HCT116 (cell line): ENCODE measurements at regions not wholly inside any gene's neighbourhood (a gene's known extent, or its start where the extent isn't known, plus 50 kb on each side); places are given as distances from the start of the nearest gene placed in this dataset.

Experiments used
- ATAC-seq: fragments of 200-7000 bp; cut with Tn5 transposase; 2 replicates; pipeline ENCODE4 v1.9.1; 2020; ENCODE audit warnings: mild to moderate bottlenecking, moderate library complexity
- BruUV-seq: library from RNA; stranded (reverse); fragments of 400-500 nt; replicated peaks from 2 replicates; lab custom pipeline; 2021; lab: Mats Ljungman, UMichigan
- CTCF ChIA-PET: fragments of 300-600 bp; sonication (Branson Sonifier 250); formaldehyde crosslinking; loops from one replicate; lab custom pipeline; 2021; ENCODE audit warnings: antibody characterized with exemption; lab: Charles Lee
- POLR2A ChIA-PET: fragments of 300-600, 350-600 bp; sonication (Branson Sonifier 250); formaldehyde crosslinking; loops from one replicate; lab custom pipeline; 2021; ENCODE audit warnings: antibody characterized with exemption; lab: Charles Lee
- RAD21 ChIA-PET, 2 experiments: fragments of 300-600 bp; sonication (Branson Sonifier 250); formaldehyde crosslinking; loops; one replicate each; lab custom pipeline; 2023; ENCODE audit warnings: low total read pairs in 2 of 2; ENCODE audit not compliant: uncharacterized antibody in 2 of 2, unreplicated experiment in 2 of 2, low non-redundant PET in 1 of 2; lab: Charles Lee
- DNase-seq: peaks from one replicate; pipeline ENCODE4 v3.0.0-alpha.2; 2010; ENCODE audit warnings: low read depth, low spot score
- H2AFZ ChIP-seq: fragments of 200-600 bp; shearing (Covaris generic), sonication (generic); 2 replicates; pipeline ENCODE4 v1.6.1; 2017; ENCODE audit warnings: low read depth, mixed run types, mixed read lengths, antibody characterized with exemption, low read length; ENCODE audit not compliant: poor library complexity, severe bottlenecking
- H3K27ac ChIP-seq: 2 replicates; pipeline ENCODE4 v1.5.1; 2012; ENCODE audit warnings: low read depth, low read length
- H3K27me3 ChIP-seq: fragments of 200-600 bp; sonication (generic); 2 replicates; pipeline ENCODE4 v1.6.1; 2016; ENCODE audit warnings: mixed run types, low read length, mixed read lengths; ENCODE audit not compliant: insufficient read depth
- H3K36me3 ChIP-seq, 2 experiments: fragments of 200-500 bp in 1 of 2; fragments of 200-600 bp in 1 of 2; sonication (Bioruptor generic) in 1 of 2; sonication (generic) in 1 of 2; 2 replicates each; pipeline versions ENCODE4 v1.5.1 to v1.6.1; 2014 to 2016; ENCODE audit warnings: low read length in 2 of 2, inconsistent platforms in 1 of 2, mixed read lengths in 1 of 2, mixed run types in 1 of 2; ENCODE audit not compliant: insufficient read depth in 2 of 2, control insufficient read depth in 1 of 2
- H3K4me1 ChIP-seq, 2 experiments: fragments of 200-600 bp in 1 of 2; sonication (generic) in 1 of 2; 2 replicates each; pipeline versions ENCODE4 v1.5.1 to v1.6.1; 2012 to 2017; ENCODE audit warnings: low read length in 2 of 2, inconsistent platforms in 1 of 2, mild to moderate bottlenecking in 1 of 2, mixed read lengths in 1 of 2, mixed run types in 1 of 2, moderate library complexity in 1 of 2; ENCODE audit not compliant: insufficient read depth in 2 of 2, control insufficient read depth in 1 of 2
- H3K4me2 ChIP-seq: fragments of 200-600 bp; sonication (generic); 2 replicates; pipeline ENCODE4 v1.6.1; 2017; ENCODE audit warnings: mixed run types, low read length, mixed read lengths
- H3K4me3 ChIP-seq, 2 experiments: fragments of 200-600 bp in 1 of 2; sonication (generic) in 1 of 2; replicated peaks in 1 of 2; 2 replicates each; pipeline ENCODE4 v1.5.1; 2011 to 2016; ENCODE audit warnings: low read length in 2 of 2, control low read depth in 1 of 2, low read depth in 1 of 2, mild to moderate bottlenecking in 1 of 2, mixed read lengths in 1 of 2, mixed run types in 1 of 2
- H3K79me2 ChIP-seq: fragments of 200-600 bp; sonication (generic); 2 replicates; pipeline ENCODE4 v1.6.1; 2017; ENCODE audit warnings: mild to moderate bottlenecking, mixed run types, low read length, moderate library complexity, mixed read lengths; ENCODE audit not compliant: insufficient read depth
- H3K9ac ChIP-seq: fragments of 200-600 bp; sonication (generic); 2 replicates; pipeline ENCODE4 v1.6.1; 2016; ENCODE audit warnings: low read length, mixed read lengths
- H3K9me2 ChIP-seq: fragments of 200-600 bp; sonication (generic), shearing (Covaris generic); 2 replicates; pipeline ENCODE4 v1.6.1; 2017; ENCODE audit warnings: mixed run types, mild to moderate bottlenecking, moderate library complexity; ENCODE audit not compliant: insufficient read depth
- H3K9me3 ChIP-seq, 2 experiments: fragments of 200-500 bp in 1 of 2; fragments of 200-600 bp in 1 of 2; sonication (Bioruptor generic) in 1 of 2; sonication (generic) in 1 of 2; 2 replicates each; pipeline ENCODE4 v1.6.1; 2014 to 2017; ENCODE audit warnings: low read length in 2 of 2, mixed read lengths in 2 of 2, inconsistent platforms in 1 of 2, low read depth in 1 of 2, mild to moderate bottlenecking in 1 of 2, mixed run types in 1 of 2, moderate library complexity in 1 of 2; ENCODE audit not compliant: control insufficient read depth in 1 of 2, insufficient read depth in 1 of 2
- H4K20me1 ChIP-seq: fragments of 200-600 bp; sonication (generic), shearing (Covaris generic); 2 replicates; pipeline ENCODE4 v1.6.1; 2017; ENCODE audit warnings: mixed run types, mild to moderate bottlenecking, moderate library complexity; ENCODE audit not compliant: insufficient read depth
- ATF3 ChIP-seq: IDR thresholded peaks from 2 replicates; pipeline ENCODE4 v1.6.1; 2012
- CBX3 ChIP-seq: IDR thresholded peaks from 2 replicates; pipeline ENCODE4 v1.6.1; 2012; ENCODE audit warnings: low read depth
- CTCF ChIP-seq, 3 experiments: fragments of 200-600 bp in 1 of 3; sonication (generic) in 1 of 3; IDR thresholded peaks in 2 of 3; conservative IDR thresholded peaks in 1 of 3; 2 replicates each; pipeline ENCODE4 v1.5.1; 2012 to 2017; ENCODE audit warnings: low read depth in 2 of 3, low read length in 2 of 3, antibody characterized with exemption in 1 of 3, borderline replicate concordance in 1 of 3, control low read depth in 1 of 3, mild to moderate bottlenecking in 1 of 3, mixed read lengths in 1 of 3, mixed run types in 1 of 3, moderate library complexity in 1 of 3; ENCODE audit not compliant: insufficient read depth in 1 of 3
- EGR1 ChIP-seq: IDR thresholded peaks from 2 replicates; pipeline ENCODE4 v1.6.1; 2012; ENCODE audit warnings: low read depth
- ELF1 ChIP-seq: IDR thresholded peaks from 2 replicates; pipeline ENCODE4 v1.6.1; 2012; ENCODE audit warnings: low read depth, borderline replicate concordance
- EZH2 ChIP-seq: fragments of 200-600 bp; sonication (generic); IDR thresholded peaks from 2 replicates; pipeline ENCODE4 v1.6.1; 2017; ENCODE audit warnings: antibody characterized with exemption, mixed run types
- EZH2phosphoT487 ChIP-seq: fragments of 200-600 bp; IDR thresholded peaks from 2 replicates; pipeline ENCODE4 v1.6.1; 2018; ENCODE audit warnings: antibody characterized with exemption, borderline replicate concordance
- FOSL1 ChIP-seq: IDR thresholded peaks from 2 replicates; pipeline ENCODE4 v1.6.1; 2012; ENCODE audit warnings: low read depth
- MAX ChIP-seq: IDR thresholded peaks from 2 replicates; pipeline ENCODE4 v1.6.1; 2012
- RAD21 ChIP-seq: IDR thresholded peaks from 2 replicates; pipeline ENCODE4 v1.6.1; 2012; ENCODE audit warnings: low read depth, mild to moderate bottlenecking
- REST ChIP-seq: IDR thresholded peaks from 2 replicates; pipeline ENCODE4 v1.6.1; 2012; ENCODE audit warnings: low read depth
- TCF7L2 ChIP-seq: IDR thresholded peaks from 2 replicates; pipeline ENCODE4 v1.7.0; 2011; ENCODE audit warnings: borderline replicate concordance, inconsistent platforms; ENCODE audit not compliant: insufficient read depth, insufficient read length; ENCODE audit errors: extremely low read depth
- YY1 ChIP-seq: IDR thresholded peaks from 2 replicates; pipeline ENCODE4 v1.6.1; 2011; ENCODE audit warnings: low read length, low read depth, moderate library complexity, mild to moderate bottlenecking; ENCODE audit not compliant: insufficient replicate concordance; ENCODE audit errors: extremely low read depth
- ZBTB33 ChIP-seq: IDR thresholded peaks from 2 replicates; pipeline ENCODE4 v1.6.1; 2011; ENCODE audit warnings: mild to moderate bottlenecking, low read length, moderate library complexity; ENCODE audit not compliant: insufficient replicate concordance; ENCODE audit errors: extremely low read depth
- ZFX ChIP-seq: fragments of 450-650 bp; IDR thresholded peaks from 2 replicates; pipeline ENCODE4 v1.6.1; 2017
- ZNF274 ChIP-seq: fragments of 200-500 bp; sonication (Bioruptor generic); IDR thresholded peaks from 2 replicates; pipeline ENCODE4 v1.6.1; 2014; ENCODE audit warnings: mild to moderate bottlenecking, low read depth, low read length, inconsistent platforms
- intact Hi-C: fragments of 100-400 bp; cut with micrococcal nuclease; formaldehyde crosslinking; loops from 2 replicates; pipeline ENCODE4 v1.10.0; 2022

GRCh38 chr7:16278167-16278787 lies 143.1 kb downstream of the CRPPA start:
- H3K79me2 ChIP-seq: no peaks in the 10 kb centered on the region
- no peaks in the 10 kb centered on the region for H3K9me2 ChIP-seq
- no peak for DNase-seq

More at GRCh38 chr7:16278167-16278787, 143.1 kb downstream of the CRPPA start:
- H3K27me3 ChIP-seq: no peaks in the 10 kb centered on the region
- no peak overlapping the region for H3K4me3 ChIP-seq
- no peak overlapping the region for H3K4me2 ChIP-seq
- ChIA-PET CTCF (no interaction called here), RAD21 (no interaction called here), POLR2A (no interaction called here)
- H3K9ac ChIP-seq: no peak overlapping the region
- no peak for TF ChIP-seq REST
- no peak for TF ChIP-seq CTCF (IDR thresholded peaks at IDR 0.05 in 2 of 3, conservative IDR thresholded peaks at IDR 0.05 in 1 of 3; ENCODE audit: borderline replicate concordance in 1 of 3, insufficient read depth in 1 of 3, low read depth in 2 of 3, low read length in 2 of 3)
- no peak for TF ChIP-seq TCF7L2
- no peak for TF ChIP-seq ZBTB33
- TF ChIP-seq ZFX: no peak
- TF ChIP-seq ZNF274: no peak
- TF ChIP-seq EGR1: no peak
- TF ChIP-seq FOSL1: no peak
- TF ChIP-seq MAX: no peak
- TF ChIP-seq ELF1: no peak
- TF ChIP-seq CBX3: no peak
- no peak for TF ChIP-seq ATF3
- TF ChIP-seq EZH2phosphoT487: no peak
- no peak for TF ChIP-seq RAD21
- TF ChIP-seq YY1: no peak
- no peak for TF ChIP-seq EZH2
- no peak overlapping the region for H2AFZ ChIP-seq
- H3K36me3 ChIP-seq: no peaks in the 10 kb centered on the region
- H3K27ac ChIP-seq: no peak overlapping the region
- BruUV-seq: no TSS peak
- H4K20me1 ChIP-seq: no peaks in the 10 kb centered on the region
- intact Hi-C loops: no loop called here
- no peaks in the 10 kb centered on the region for H3K9me3 ChIP-seq
- H3K4me1 ChIP-seq: peaks cover 0 to under 1% of the 10 kb centered on the region in 2 experiments; a peak in 1 of 4 replicates
- no peak for ATAC-seq
